ENCODE measurements at regions not wholly inside any gene's neighbourhood (a gene's known extent, or its start where the extent isn't known, plus 50 kb on each side); places are given as distances from the start of the nearest gene placed in this dataset.

DNA sequence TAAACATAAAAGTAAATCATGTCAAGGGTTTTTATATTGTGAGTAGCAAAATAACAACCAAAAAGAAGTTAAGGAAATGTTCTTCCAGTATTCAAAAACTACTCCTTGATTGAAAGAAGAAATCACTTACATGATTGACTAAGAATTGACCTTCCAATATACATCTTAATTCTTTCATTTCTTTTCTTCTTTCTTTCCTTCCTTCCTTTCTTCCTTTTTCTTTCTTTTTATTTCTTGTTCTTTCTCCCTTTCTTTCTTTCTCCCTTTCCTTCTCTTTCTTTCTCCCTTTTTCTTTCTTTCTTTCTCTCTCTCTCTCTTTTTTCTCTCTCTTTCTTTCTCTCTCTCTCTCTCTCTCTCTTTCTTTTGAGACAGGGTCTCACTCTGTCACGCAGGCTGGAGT is 60.7 kb upstream of the SOX9 start:
- no peak overlapping the region for H3K9ac ChIP-seq (ENCODE audit: low read depth in 1 of 2, low read length in 2 of 2)
- H3K27ac ChIP-seq (ENCODE audit: low read depth in 1 of 2, low read length in 2 of 2): no peak overlapping the region
- 65% methylated on average over 1 of the region's 1 CpG for WGBS
- no peaks in the 10 kb centered on the region for H3K36me3 ChIP-seq (ENCODE audit: control insufficient read depth in 4 of 4, insufficient read depth in 3 of 4, low read depth in 1 of 4, low read length in 3 of 4)
- no peak for DNase-seq (ENCODE audit: low spot score)
- TF ChIP-seq TAF1 (conservative IDR thresholded peaks at IDR 0.05) (no peak), YY1 (IDR thresholded peaks at IDR 0.05) (no peak), GABPA (IDR thresholded peaks at IDR 0.05 in 1 of 2, conservative IDR thresholded peaks at IDR 0.05 in 1 of 2) (no peak), RAD21 (IDR thresholded peaks at IDR 0.05) (no peak), EGR1 (IDR thresholded peaks at IDR 0.05; ENCODE audit: low read depth in 2 of 2) (no peak)
- H3K4me1 ChIP-seq (ENCODE audit: control insufficient read depth in 4 of 4, insufficient read depth in 4 of 4, low read length in 3 of 4): no peaks in the 10 kb centered on the region
- H3K27me3 ChIP-seq (ENCODE audit: control insufficient read depth in 4 of 4, insufficient read depth in 4 of 4, low read length in 3 of 4): peaks cover 0 to 4% (median 0%) of the 10 kb centered on the region in 4 donors
- no peak overlapping the region for H3K4me3 ChIP-seq (ENCODE audit: low read depth in 1 of 3, low read length in 3 of 3)
- H3K9me3 ChIP-seq (ENCODE audit: control insufficient read depth in 4 of 4, low read length in 3 of 4): no peaks in the 10 kb centered on the region

- TF ChIP-seq HNF4A (conservative IDR thresholded peaks at IDR 0.05): no peak
- no peak for TF ChIP-seq TAF1 (conservative IDR thresholded peaks at IDR 0.05)
- TF ChIP-seq, protein P1, sequence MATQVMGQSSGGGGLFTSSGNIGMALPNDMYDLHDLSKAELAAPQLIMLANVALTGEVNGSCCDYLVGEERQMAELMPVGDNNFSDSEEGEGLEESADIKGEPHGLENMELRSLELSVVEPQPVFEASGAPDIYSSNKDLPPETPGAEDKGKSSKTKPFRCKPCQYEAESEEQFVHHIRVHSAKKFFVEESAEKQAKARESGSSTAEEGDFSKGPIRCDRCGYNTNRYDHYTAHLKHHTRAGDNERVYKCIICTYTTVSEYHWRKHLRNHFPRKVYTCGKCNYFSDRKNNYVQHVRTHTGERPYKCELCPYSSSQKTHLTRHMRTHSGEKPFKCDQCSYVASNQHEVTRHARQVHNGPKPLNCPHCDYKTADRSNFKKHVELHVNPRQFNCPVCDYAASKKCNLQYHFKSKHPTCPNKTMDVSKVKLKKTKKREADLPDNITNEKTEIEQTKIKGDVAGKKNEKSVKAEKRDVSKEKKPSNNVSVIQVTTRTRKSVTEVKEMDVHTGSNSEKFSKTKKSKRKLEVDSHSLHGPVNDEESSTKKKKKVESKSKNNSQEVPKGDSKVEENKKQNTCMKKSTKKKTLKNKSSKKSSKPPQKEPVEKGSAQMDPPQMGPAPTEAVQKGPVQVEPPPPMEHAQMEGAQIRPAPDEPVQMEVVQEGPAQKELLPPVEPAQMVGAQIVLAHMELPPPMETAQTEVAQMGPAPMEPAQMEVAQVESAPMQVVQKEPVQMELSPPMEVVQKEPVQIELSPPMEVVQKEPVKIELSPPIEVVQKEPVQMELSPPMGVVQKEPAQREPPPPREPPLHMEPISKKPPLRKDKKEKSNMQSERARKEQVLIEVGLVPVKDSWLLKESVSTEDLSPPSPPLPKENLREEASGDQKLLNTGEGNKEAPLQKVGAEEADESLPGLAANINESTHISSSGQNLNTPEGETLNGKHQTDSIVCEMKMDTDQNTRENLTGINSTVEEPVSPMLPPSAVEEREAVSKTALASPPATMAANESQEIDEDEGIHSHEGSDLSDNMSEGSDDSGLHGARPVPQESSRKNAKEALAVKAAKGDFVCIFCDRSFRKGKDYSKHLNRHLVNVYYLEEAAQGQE (IDR thresholded peaks at IDR 0.05): no peak
- TF ChIP-seq, protein P2, sequence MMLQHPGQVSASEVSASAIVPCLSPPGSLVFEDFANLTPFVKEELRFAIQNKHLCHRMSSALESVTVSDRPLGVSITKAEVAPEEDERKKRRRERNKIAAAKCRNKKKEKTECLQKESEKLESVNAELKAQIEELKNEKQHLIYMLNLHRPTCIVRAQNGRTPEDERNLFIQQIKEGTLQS (IDR thresholded peaks at IDR 0.05): no peak
- TF ChIP-seq HNF4G (IDR thresholded peaks at IDR 0.05): no peak
- TF ChIP-seq SP1 (IDR thresholded peaks at IDR 0.05): no peak
- TF ChIP-seq FOXA2 (IDR thresholded peaks at IDR 0.05): no peak
- no peak for TF ChIP-seq JUND (IDR thresholded peaks at IDR 0.05)
- no peak for TF ChIP-seq RAD21 (IDR thresholded peaks at IDR 0.05)
- TF ChIP-seq GABPA (IDR thresholded peaks at IDR 0.05 in 1 of 2, conservative IDR thresholded peaks at IDR 0.05 in 1 of 2): no peak
- no peak for TF ChIP-seq RXRA (IDR thresholded peaks at IDR 0.05)
- Histone ChIP-seq H3K27ac (ENCODE audit: low read depth in 1 of 2, low read length in 2 of 2) (no peak overlapping the region), H3K36me3 (ENCODE audit: control insufficient read depth in 4 of 4, insufficient read depth in 3 of 4, low read depth in 1 of 4, low read length in 3 of 4) (no peaks in the 10 kb centered on the region), H3K4me3 (ENCODE audit: low read depth in 1 of 3, low read length in 3 of 3) (no peak overlapping the region), H3K4me1 (ENCODE audit: control insufficient read depth in 4 of 4, insufficient read depth in 4 of 4, low read length in 3 of 4) (no peaks in the 10 kb centered on the region), H3K27me3 (ENCODE audit: control insufficient read depth in 4 of 4, insufficient read depth in 4 of 4, low read length in 3 of 4) (no peaks in the 10 kb centered on the region), H3K9me3 (ENCODE audit: control insufficient read depth in 4 of 4, low read length in 3 of 4) (no peaks in the 10 kb centered on the region), H3K9ac (ENCODE audit: low read depth in 1 of 2, low read length in 2 of 2) (no peak overlapping the region)
- DNase-seq (ENCODE audit: low spot score): no peak
- 86% methylated on average over 3 of the region's 3 CpGs for WGBS
These were observed 57.6 kb upstream of the SOX9 start for GRCh38 chr17:72063262-72063661.

DNA sequence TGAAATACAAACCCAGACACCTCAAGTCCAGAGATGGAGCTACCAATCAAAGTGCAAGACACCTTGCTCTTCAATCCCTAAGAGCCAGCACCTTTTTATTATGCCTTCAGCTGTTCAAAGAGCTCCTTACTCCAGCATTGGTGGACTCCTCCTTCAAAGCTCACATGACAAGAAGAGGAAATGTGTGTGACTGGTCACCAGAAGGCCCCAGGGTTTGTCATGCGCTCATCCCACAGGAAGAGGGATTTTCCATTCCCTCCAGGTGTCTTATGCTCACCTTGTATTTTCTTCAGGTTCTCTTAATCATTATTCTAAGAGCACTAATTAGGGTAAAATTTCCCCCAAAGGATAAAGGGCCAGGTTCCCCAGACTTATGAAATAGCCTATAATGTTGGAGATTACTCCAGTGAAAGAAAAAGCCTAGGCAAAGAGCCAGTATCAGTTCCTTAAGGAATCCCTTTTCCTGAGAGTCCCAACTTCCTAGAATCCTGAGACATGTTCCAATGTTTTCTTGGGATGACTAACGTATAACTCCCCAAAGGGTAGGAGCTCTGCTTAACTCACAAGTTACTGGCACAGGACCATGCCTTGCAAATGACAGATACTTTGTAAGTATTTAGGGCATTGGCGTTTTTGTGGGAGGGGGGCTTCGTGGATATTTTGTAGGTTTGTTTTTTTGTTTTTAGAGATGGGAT is 56.9 kb upstream of the SOX9 start:
- no peaks in the 10 kb centered on the region for H3K9me3 ChIP-seq (ENCODE audit: control insufficient read depth in 4 of 4, low read length in 3 of 4)
- DNase-seq (ENCODE audit: low spot score): no peak
- H3K27me3 ChIP-seq (ENCODE audit: control insufficient read depth in 4 of 4, insufficient read depth in 4 of 4, low read length in 3 of 4): no peaks in the 10 kb centered on the region
- TF ChIP-seq, protein P3, sequence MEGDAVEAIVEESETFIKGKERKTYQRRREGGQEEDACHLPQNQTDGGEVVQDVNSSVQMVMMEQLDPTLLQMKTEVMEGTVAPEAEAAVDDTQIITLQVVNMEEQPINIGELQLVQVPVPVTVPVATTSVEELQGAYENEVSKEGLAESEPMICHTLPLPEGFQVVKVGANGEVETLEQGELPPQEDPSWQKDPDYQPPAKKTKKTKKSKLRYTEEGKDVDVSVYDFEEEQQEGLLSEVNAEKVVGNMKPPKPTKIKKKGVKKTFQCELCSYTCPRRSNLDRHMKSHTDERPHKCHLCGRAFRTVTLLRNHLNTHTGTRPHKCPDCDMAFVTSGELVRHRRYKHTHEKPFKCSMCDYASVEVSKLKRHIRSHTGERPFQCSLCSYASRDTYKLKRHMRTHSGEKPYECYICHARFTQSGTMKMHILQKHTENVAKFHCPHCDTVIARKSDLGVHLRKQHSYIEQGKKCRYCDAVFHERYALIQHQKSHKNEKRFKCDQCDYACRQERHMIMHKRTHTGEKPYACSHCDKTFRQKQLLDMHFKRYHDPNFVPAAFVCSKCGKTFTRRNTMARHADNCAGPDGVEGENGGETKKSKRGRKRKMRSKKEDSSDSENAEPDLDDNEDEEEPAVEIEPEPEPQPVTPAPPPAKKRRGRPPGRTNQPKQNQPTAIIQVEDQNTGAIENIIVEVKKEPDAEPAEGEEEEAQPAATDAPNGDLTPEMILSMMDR (IDR thresholded peaks at IDR 0.05; ENCODE audit: low read depth, low read length, missing input control): no peak
- TF ChIP-seq HNF4A (conservative IDR thresholded peaks at IDR 0.05): no peak
- no peak overlapping the region for H3K4me3 ChIP-seq (ENCODE audit: low read depth in 1 of 3, low read length in 3 of 3)
- no peak overlapping the region for H3K27ac ChIP-seq (ENCODE audit: low read depth in 1 of 2, low read length in 2 of 2)
- H3K9ac ChIP-seq (ENCODE audit: low read depth in 1 of 2, low read length in 2 of 2): no peak overlapping the region
- no peaks in the 10 kb centered on the region for H3K4me1 ChIP-seq (ENCODE audit: control insufficient read depth in 4 of 4, insufficient read depth in 4 of 4, low read length in 3 of 4)
- 79% methylated on average over 4 of the region's 4 CpGs for WGBS
- H3K36me3 ChIP-seq (ENCODE audit: control insufficient read depth in 4 of 4, insufficient read depth in 3 of 4, low read depth in 1 of 4, low read length in 3 of 4): no peaks in the 10 kb centered on the region

Data from liver (tissue), 8 donors.